PC-9 (cell line): ENCODE measurements at regions not wholly inside any gene's neighbourhood (a gene's known extent, or its start where the extent isn't known, plus 50 kb on each side); places are given as distances from the start of the nearest gene placed in this dataset.

ENCODE experiments used
- BruUV-seq: library from RNA; stranded (reverse); fragments of 400-500 nt; replicated peaks from 2 replicates; lab custom pipeline; 2021; lab: Mats Ljungman, UMichigan
- CTCF ChIA-PET: fragments of 300-600 bp; sonication (Branson Sonifier 250); formaldehyde crosslinking; loops from one replicate; lab custom pipeline; 2022; ENCODE audit warnings: antibody characterized with exemption; lab: Charles Lee
- POLR2A ChIA-PET: fragments of 300-600 bp; sonication (Branson Sonifier 250); formaldehyde crosslinking; loops from one replicate; lab custom pipeline; 2022; ENCODE audit warnings: antibody characterized with exemption; ENCODE audit not compliant: unreplicated experiment; lab: Charles Lee
- DNase-seq, 2 experiments: peaks; one replicate each; pipeline versions ENCODE4 v3.0.0 to v3.0.0-alpha.2; 2015 to 2022; ENCODE audit warnings: mixed read lengths in 1 of 2
- H2AFZ ChIP-seq: fragments of 200-600 bp; sonication (generic); 2 replicates; pipeline ENCODE4 v1.8.1; 2017; ENCODE audit warnings: antibody characterized with exemption
- H3F3A ChIP-seq: fragments of 200-600 bp; sonication (generic); 2 replicates; pipeline ENCODE4 v1.8.1; 2017; ENCODE audit warnings: antibody characterized with exemption, mild to moderate bottlenecking, low read depth; ENCODE audit not compliant: insufficient read depth
- H3K27ac ChIP-seq: fragments of 200-600 bp; sonication (generic); 2 replicates; pipeline ENCODE4 v1.6.1; 2016; ENCODE audit warnings: mixed run types
- H3K27me3 ChIP-seq: fragments of 200-600 bp; sonication (generic); 2 replicates; pipeline ENCODE4 v1.6.1; 2016; ENCODE audit warnings: low read depth, mixed run types; ENCODE audit not compliant: insufficient read depth
- H3K36me3 ChIP-seq: fragments of 200-600 bp; sonication (generic); 2 replicates; pipeline ENCODE4 v1.6.1; 2016; ENCODE audit warnings: low read depth, mixed run types
- H3K4me1 ChIP-seq: fragments of 200-600 bp; sonication (generic); replicated peaks from 2 replicates; pipeline ENCODE4 v1.6.1; 2016; ENCODE audit warnings: mixed run types; ENCODE audit not compliant: insufficient read depth
- H3K4me2 ChIP-seq: fragments of 200-600 bp; sonication (generic); 2 replicates; pipeline ENCODE4 v1.6.1; 2017; ENCODE audit warnings: mixed run types
- H3K4me3 ChIP-seq: fragments of 200-600 bp; sonication (generic); 2 replicates; pipeline ENCODE4 v1.6.1; 2016; ENCODE audit warnings: mixed run types
- H3K79me2 ChIP-seq: fragments of 200-600 bp; sonication (generic); 2 replicates; pipeline ENCODE4 v1.6.1; 2017; ENCODE audit warnings: low read depth, mixed run types
- H3K9me2 ChIP-seq: fragments of 200-600 bp; sonication (generic); 2 replicates; pipeline ENCODE4 v1.8.1; 2017; ENCODE audit warnings: mild to moderate bottlenecking; ENCODE audit not compliant: insufficient read depth
- H3K9me3 ChIP-seq: fragments of 200-600 bp; sonication (generic); 2 replicates; pipeline ENCODE4 v1.8.1; 2016; ENCODE audit warnings: low read depth; ENCODE audit not compliant: insufficient read depth
- H4K20me1 ChIP-seq: fragments of 200-600 bp; sonication (generic); 2 replicates; pipeline ENCODE4 v1.8.1; 2017; ENCODE audit not compliant: insufficient read depth
- CTCF ChIP-seq: fragments of 200-600 bp; sonication (generic); conservative IDR thresholded peaks from 2 replicates; pipeline ENCODE4 v1.6.1; 2017; ENCODE audit warnings: mixed run types, antibody characterized with exemption, mild to moderate bottlenecking, moderate library complexity
- EZH2 ChIP-seq: fragments of 200-600 bp; sonication (generic); IDR thresholded peaks from 2 replicates; pipeline ENCODE4 v1.8.0; 2017; ENCODE audit warnings: antibody characterized with exemption, low read depth
- intact Hi-C: fragments of 100-400 bp; cut with micrococcal nuclease; formaldehyde crosslinking; loops from one replicate; pipeline ENCODE4 v1.10.0; 2022; ENCODE audit not compliant: unreplicated experiment

- Histone ChIP-seq H3K27me3 (no peaks in the 10 kb centered on the region), H3K36me3 (no peaks in the 10 kb centered on the region), H3K79me2 (no peaks in the 10 kb centered on the region), H3K4me2 (no peak overlapping the region), H3K9me2 (no peaks in the 10 kb centered on the region), H3F3A (no peaks in the 10 kb centered on the region), H3K27ac (no peak overlapping the region), H3K9me3 (peaks cover 10% of the 10 kb centered on the region; the same call in 1 of the 2 replicates), H3K4me1 (no peaks in the 10 kb centered on the region; the same call in 1 of the 2 replicates), H4K20me1 (no peaks in the 10 kb centered on the region), H2AFZ (no peak overlapping the region), H3K4me3 (no peak overlapping the region)
- TF ChIP-seq EZH2 (no peak), CTCF (no peak)
- ChIA-PET CTCF (no interaction called here), POLR2A (no interaction called here)
- DNase-seq: no peak
- BruUV-seq: no TSS peak
- intact Hi-C loops: loop anchor here (10.0 kb wide), 1 partner anchor 325 kb away; no protein-coding TSS in a partner anchor
Observed at GRCh38 chr9:71609448-71609830, 158.9 kb downstream of the CEMIP2 start.

DNA sequence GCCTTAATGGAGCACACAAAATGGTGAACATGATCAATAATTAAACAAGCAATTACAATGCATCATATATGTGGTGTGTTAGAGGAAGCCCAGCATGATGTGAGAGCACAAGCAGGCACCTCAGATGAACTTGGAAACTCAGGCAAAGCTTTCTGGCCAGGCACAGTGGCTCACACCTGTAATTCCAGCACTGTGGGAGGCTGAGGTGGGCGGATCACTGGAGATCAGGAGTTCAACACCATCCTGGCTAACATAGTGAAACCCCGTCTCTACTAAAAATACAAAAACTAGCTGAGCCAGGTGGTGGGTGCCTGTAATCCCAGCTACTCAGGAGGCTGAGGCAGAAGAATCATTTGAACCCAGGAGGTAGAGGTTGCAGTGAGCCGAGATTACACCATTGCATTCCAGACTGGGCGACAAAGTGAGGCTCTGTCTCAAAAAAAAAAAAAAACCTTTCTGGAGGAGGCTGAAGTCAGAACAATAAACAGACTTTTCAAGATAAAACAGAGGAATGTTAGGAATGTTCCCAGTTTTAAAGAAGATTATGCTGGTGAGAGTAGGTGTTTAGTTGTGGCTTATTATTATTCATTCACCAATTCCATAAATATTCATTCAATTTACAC is 159.4 kb downstream of the CEMIP2 start:
- DNase-seq: peak; percentile 21 to 30
- Histone ChIP-seq H3K9me3 (peaks cover 10% of the 10 kb centered on the region; the same call in 1 of the 2 replicates), H3F3A (no peaks in the 10 kb centered on the region), H3K4me3 (no peak overlapping the region), H3K4me1 (no peaks in the 10 kb centered on the region), H3K9me2 (no peaks in the 10 kb centered on the region), H3K27me3 (no peaks in the 10 kb centered on the region), H4K20me1 (no peaks in the 10 kb centered on the region), H3K4me2 (no peak overlapping the region), H3K36me3 (no peaks in the 10 kb centered on the region), H3K27ac (no peak overlapping the region), H2AFZ (no peak overlapping the region), H3K79me2 (no peaks in the 10 kb centered on the region)
- no TSS peak for BruUV-seq
- ChIA-PET CTCF (no interaction called here), POLR2A (interaction anchor here (0.6 kb wide), 1 partner anchor 85 kb away, joined by 6 read pairs; no protein-coding TSS in a partner anchor)
- intact Hi-C loops: loop anchor here (10.0 kb wide), 1 partner anchor 324 kb away; no protein-coding TSS in a partner anchor
- no peak for TF ChIP-seq EZH2
- TF ChIP-seq CTCF: no peak

GRCh38 chr9:71608021-71608420 is 160.3 kb downstream of the CEMIP2 start:
- H3K4me1 ChIP-seq: no peaks in the 10 kb centered on the region
- no peaks in the 10 kb centered on the region for H3K79me2 ChIP-seq
- no peaks in the 10 kb centered on the region for H3F3A ChIP-seq
- no peak overlapping the region for H3K4me3 ChIP-seq
- H3K36me3 ChIP-seq: no peaks in the 10 kb centered on the region
- TF ChIP-seq CTCF (no peak), EZH2 (no peak)
- H4K20me1 ChIP-seq: no peaks in the 10 kb centered on the region
- H3K9me3 ChIP-seq: peaks cover 10% of the 10 kb centered on the region; the same call in 1 of the 2 replicates
- H3K4me2 ChIP-seq: no peak overlapping the region
- no peaks in the 10 kb centered on the region for H3K9me2 ChIP-seq
- H3K27me3 ChIP-seq: no peaks in the 10 kb centered on the region
- BruUV-seq: no TSS peak
- H2AFZ ChIP-seq: no peak overlapping the region
- ChIA-PET POLR2A (no interaction called here), CTCF (interaction anchor here (0.5 kb wide), 1 partner anchor 155 kb away, joined by 5 read pairs; no protein-coding TSS in a partner anchor)
- no peak overlapping the region for H3K27ac ChIP-seq
- intact Hi-C loops: loop anchor here (10.0 kb wide), 1 partner anchor 323 kb away; no protein-coding TSS in a partner anchor
- no peak for DNase-seq
